K562 (cell line): ENCODE measurements at regions not wholly inside any gene's neighbourhood (a gene's known extent, or its start where the extent isn't known, plus 50 kb on each side); places are given as distances from the start of the nearest gene placed in this dataset.

Experiments
- ATAC-seq: fragments of 200-7000 bp; cut with Tn5 transposase; 3 replicates; pipeline ENCODE4 v1.9.1; 2020; ENCODE audit warnings: moderate library complexity
- BruUV-seq: library from RNA; stranded (reverse); fragments of 400-500 nt; replicated peaks from 2 replicates; lab custom pipeline; 2021; lab: Mats Ljungman, UMichigan
- CTCF ChIA-PET: fragments of 300-600 bp; formaldehyde crosslinking; extraction: SDS; loops from one replicate; lab custom pipeline; 2021; ENCODE audit warnings: low intra/inter-chr PET ratio; lab: Yijun Ruan, JAX
- POLR2A ChIA-PET: fragments of 300-600, 350-650 bp; sonication (Branson Sonifier 250); formaldehyde crosslinking; extraction: SDS; loops from one replicate; lab custom pipeline; 2021; ENCODE audit warnings: antibody characterized with exemption, inconsistent platforms; lab: Yijun Ruan, JAX
- DNase-seq, 4 experiments: peaks; one replicate each; pipeline versions ENCODE4 v3.0.0 to v3.0.0-alpha.2; 2011 to 2018; ENCODE audit warnings: low spot score in 3 of 4, mixed read lengths in 3 of 4; ENCODE audit errors: extremely low read depth in 1 of 4
- FAIRE-seq: peaks from 2 replicates; lab custom pipeline; 2011; peaks lifted over from hg19 to GRCh38; lab: Jason Lieb, UNC
- H2AFZ ChIP-seq: 2 replicates; pipeline ENCODE4 v1.6.0; 2011; ENCODE audit warnings: low read depth, low read length, control low read depth, inconsistent platforms
- H3K27ac ChIP-seq: fragments of 200-600 bp; 3 replicates; pipeline ENCODE4 v1.8.0; 2011; ENCODE audit warnings: low read depth, mild to moderate bottlenecking, control low read depth, inconsistent platforms, low read length, moderate library complexity, mixed read lengths; ENCODE audit errors: extremely low read depth
- H3K27me3 ChIP-seq, 2 experiments: fragments of 300-600 bp in 1 of 2; 2 replicates in 1 of 2; 3 replicates in 1 of 2; pipeline versions ENCODE4 v1.6.0 to v1.8.0; 2011; ENCODE audit warnings: inconsistent platforms in 2 of 2, low read length in 2 of 2, mild to moderate bottlenecking in 1 of 2, mixed read lengths in 1 of 2, moderate library complexity in 1 of 2; ENCODE audit not compliant: control insufficient read depth in 2 of 2, insufficient read depth in 2 of 2
- H3K36me3 ChIP-seq: fragments of 300-600 bp; 3 replicates; pipeline ENCODE4 v1.8.0; 2011; ENCODE audit warnings: mild to moderate bottlenecking, low read length, inconsistent platforms; ENCODE audit not compliant: control insufficient read depth, insufficient read depth
- H3K4me1 ChIP-seq, 2 experiments: fragments of 200-600 bp in 1 of 2; replicated peaks in 1 of 2; 2 replicates in 1 of 2; 3 replicates in 1 of 2; pipeline versions ENCODE4 v1.5.1 to v1.8.0; 2011; ENCODE audit warnings: inconsistent platforms in 2 of 2, low read length in 2 of 2, mild to moderate bottlenecking in 1 of 2, mixed read lengths in 1 of 2, moderate library complexity in 1 of 2; ENCODE audit not compliant: control insufficient read depth in 2 of 2, insufficient read depth in 2 of 2
- H3K4me2 ChIP-seq: 2 replicates; pipeline ENCODE4 v1.6.1; 2011; ENCODE audit warnings: low read length, control low read depth, inconsistent platforms, mixed read lengths; ENCODE audit not compliant: insufficient read depth
- H3K4me3 ChIP-seq: fragments of 200-600 bp; sonication (generic), shearing (Covaris generic); 2 replicates; pipeline ENCODE4 v1.5.1; 2016; ENCODE audit warnings: control low read depth, inconsistent platforms
- H3K79me2 ChIP-seq: fragments of 200-600 bp; 3 replicates; pipeline ENCODE4 v1.8.0; 2011; ENCODE audit warnings: low read length, inconsistent platforms; ENCODE audit not compliant: control insufficient read depth, insufficient read depth
- H3K9ac ChIP-seq, 2 experiments: 2 replicates each; pipeline versions ENCODE4 v1.6.0 to v1.6.1; 2011; ENCODE audit warnings: low read depth in 2 of 2, low read length in 2 of 2, control low read depth in 1 of 2, inconsistent platforms in 1 of 2, mild to moderate bottlenecking in 1 of 2, mixed read lengths in 1 of 2; ENCODE audit not compliant: insufficient read depth in 1 of 2
- H3K9me1 ChIP-seq: one replicate; pipeline ENCODE4 v1.6.0; 2011; ENCODE audit warnings: inconsistent platforms, mild to moderate bottlenecking, low read length, moderate library complexity; ENCODE audit not compliant: control insufficient read depth, insufficient read depth
- H3K9me3 ChIP-seq: replicated peaks from 2 replicates; pipeline ENCODE4 v1.5.1; 2011; ENCODE audit warnings: low read depth, low read length, inconsistent platforms; ENCODE audit not compliant: control insufficient read depth, insufficient read depth
- H4K20me1 ChIP-seq: replicated peaks from 2 replicates; pipeline ENCODE4 v1.6.1; 2011; ENCODE audit warnings: low read length, inconsistent platforms, mixed read lengths; ENCODE audit not compliant: control insufficient read depth, insufficient read depth
- ARID4B ChIP-seq: sonication (generic); formaldehyde crosslinking; IDR thresholded peaks from 2 replicates; pipeline ENCODE4 v1.8.0; 2022; ENCODE audit warnings: mild to moderate bottlenecking, missing genetic modification reagents
- ASH1L ChIP-seq: fragments of 450-650 bp; IDR thresholded peaks from 2 replicates; pipeline ENCODE4 v1.6.1; 2018; ENCODE audit warnings: borderline replicate concordance, mild to moderate bottlenecking, low read depth; ENCODE audit not compliant: partially characterized antibody
- DDX20 ChIP-seq: fragments of 450-650 bp; IDR thresholded peaks from 2 replicates; pipeline ENCODE4 v1.6.1; 2016; ENCODE audit warnings: missing genetic modification characterization, low read depth, mild to moderate bottlenecking, missing compliant biosample characterization, moderate library complexity
- E4F1 ChIP-seq: fragments of 250-450 bp; sonication (Bioruptor Pico); IDR thresholded peaks from 2 replicates; pipeline ENCODE4 v1.5.0; 2021; ENCODE audit warnings: mild to moderate bottlenecking, borderline replicate concordance
- GABPB2 ChIP-seq: fragments of 250-450 bp; sonication (Bioruptor Pico); conservative IDR thresholded peaks from 2 replicates; pipeline ENCODE4 v1.5.1; 2021; ENCODE audit warnings: mild to moderate bottlenecking
- HOXB6 ChIP-seq: fragments of 250-450 bp; sonication (Bioruptor Pico); IDR thresholded peaks from 2 replicates; pipeline ENCODE4 v1.5.1; 2022; ENCODE audit warnings: mild to moderate bottlenecking, borderline replicate concordance
- KAT2B ChIP-seq: IDR thresholded peaks from one replicate; pipeline ENCODE4 v1.6.1; 2012; ENCODE audit warnings: low read depth, mild to moderate bottlenecking, control low read depth, inconsistent platforms, low read length, moderate library complexity
- MYNN ChIP-seq, 2 experiments: sonication (generic); formaldehyde crosslinking in 1 of 2; IDR thresholded peaks; 2 replicates each; pipeline versions ENCODE4 v1.5.0 to v1.6.1; 2016 to 2020; ENCODE audit warnings: antibody characterized with exemption in 1 of 2, missing genetic modification reagents in 1 of 2
- PURB ChIP-seq: sonication (generic); formaldehyde crosslinking; IDR thresholded peaks from 2 replicates; pipeline ENCODE4 v1.9.0; 2021; ENCODE audit warnings: low read depth, mild to moderate bottlenecking, missing genetic modification reagents
- RNF2 ChIP-seq: sonication (generic); IDR thresholded peaks from 2 replicates; pipeline ENCODE4 v1.6.1; 2016
- TCF7L2 ChIP-seq: fragments of 150-350 bp; IDR thresholded peaks from 2 replicates; pipeline ENCODE4 v1.6.1; 2016; ENCODE audit warnings: low read depth, mild to moderate bottlenecking, low read length, moderate library complexity
- U2AF1 ChIP-seq: fragments of 200-400 bp; formaldehyde crosslinking; optimal IDR thresholded peaks from 2 replicates; pipeline ENCODE3; 2017; ENCODE audit warnings: mild to moderate bottlenecking, low read depth, low read length, moderate library complexity
- ZKSCAN1 ChIP-seq: fragments of 150-350 bp; IDR thresholded peaks from 2 replicates; pipeline ENCODE4 v1.6.1; 2016; ENCODE audit warnings: low read depth, low read length
- ZNF239 ChIP-seq: fragments of 250-450 bp; sonication (Bioruptor Pico); IDR thresholded peaks from 2 replicates; pipeline ENCODE4 v1.4.0; 2020; ENCODE audit warnings: mild to moderate bottlenecking
- ZNF384 ChIP-seq: IDR thresholded peaks from 2 replicates; pipeline ENCODE4 v1.6.1; 2012; ENCODE audit warnings: low read depth, low read length, improper control_type of control experiment
- ZNF766 ChIP-seq: fragments of 200-800 bp; sonication (Bioruptor generic); conservative IDR thresholded peaks from 2 replicates; pipeline ENCODE4 v1.6.1; 2016; ENCODE audit warnings: missing genetic modification characterization, missing compliant biosample characterization
- ZZZ3 ChIP-seq: fragments of 450-650 bp; IDR thresholded peaks from 2 replicates; pipeline ENCODE4 v1.6.1; 2016; ENCODE audit warnings: antibody characterized with exemption, mild to moderate bottlenecking, moderate library complexity
- WGBS: fragments of 100-300 bp; shearing (Covaris generic); methylation state at CpG from one replicate; pipeline ENCODE4 v1.1.6; 2016; ENCODE audit warnings: low coverage, mixed read lengths; ENCODE audit not compliant: insufficient coverage; ENCODE audit errors: missing lambda C conversion rate; 5-methylcytosine and 5-hydroxymethylcytosine counted together
- in situ Hi-C: fragments of 300-500 bp; cut with MboI; formaldehyde crosslinking; loops from 4 replicates; pipeline ENCODE4 v1.15.0; 2018; ENCODE audit warnings: inconsistent platforms, mixed read lengths
- intact Hi-C: fragments of 100-400 bp; cut with micrococcal nuclease; formaldehyde crosslinking; loops from 2 replicates; pipeline ENCODE4 v1.14.2; 2022

- TF ChIP-seq DDX20 (tag): no peak
Observed at GRCh38 chr13:76266561-76266960, 619.6 kb downstream of the KCTD12 start (continued).

GRCh38 chr13:76250211-76250610 is 614.1 kb downstream of the LMO7 start:
- H3K9me3 ChIP-seq: no peaks in the 10 kb centered on the region
- H3K4me2 ChIP-seq: no peak overlapping the region
- H4K20me1 ChIP-seq: no peaks in the 10 kb centered on the region
- no peak overlapping the region for H3K27ac ChIP-seq
- ChIA-PET POLR2A (no interaction called here), CTCF (no interaction called here)
- in situ Hi-C loops: no loop called here
- WGBS: 0% methylated on average over 2 of the region's 2 CpGs
- FAIRE-seq (no peak), DNase-seq (no peak), ATAC-seq (no peak)
- no peaks in the 10 kb centered on the region for H3K79me2 ChIP-seq
- no peaks in the 10 kb centered on the region for H3K27me3 ChIP-seq
- H2AFZ ChIP-seq: no peak overlapping the region
- H3K36me3 ChIP-seq: no peaks in the 10 kb centered on the region
- intact Hi-C loops: no loop called here
- H3K4me3 ChIP-seq: no peak overlapping the region
- H3K4me1 ChIP-seq: no peaks in the 10 kb centered on the region
- no peaks in the 10 kb centered on the region for H3K9me1 ChIP-seq
- BruUV-seq: no TSS peak
- H3K9ac ChIP-seq: no peak overlapping the region
- no peak for TF ChIP-seq ZZZ3
- TF ChIP-seq TCF7L2: no peak
- TF ChIP-seq ZNF239: no peak
- TF ChIP-seq MYNN (IDR thresholded peaks at IDR 0.05): no peak
- no peak for TF ChIP-seq MYNN (CRISPR knock-in tag; IDR thresholded peaks at IDR 0.05)
- no peak for TF ChIP-seq HOXB6 (CRISPR knock-in tag)
- no peak for TF ChIP-seq E4F1 (CRISPR knock-in tag)
- TF ChIP-seq ASH1L: no peak
- no peak for TF ChIP-seq PURB (CRISPR knock-in tag)
- TF ChIP-seq KAT2B: no peak
- no peak for TF ChIP-seq ZNF766 (CRISPR knock-in tag)
- TF ChIP-seq ZKSCAN1: no peak
- TF ChIP-seq ARID4B (CRISPR knock-in tag): no peak
- no peak for TF ChIP-seq U2AF1
- no peak for TF ChIP-seq GABPB2
- no peak for TF ChIP-seq RNF2
- no peak for TF ChIP-seq ZNF384
